ENCODE measurements at regions not wholly inside any gene's neighbourhood (a gene's known extent, or its start where the extent isn't known, plus 50 kb on each side); places are given as distances from the start of the nearest gene placed in this dataset.

GRCh38 chr2:186058614-186059013 lies 320.0 kb downstream of the FSIP2 start:
- TF ChIP-seq ELK1 (CRISPR knock-in tag; IDR thresholded peaks at IDR 0.05) (no peak), POLR2A (conservative IDR thresholded peaks at IDR 0.05) (no peak)
